CD4-positive, alpha-beta T cell treated with Interleukin-4 for 1 hour (primary cell): ENCODE measurements at regions not wholly inside any gene's neighbourhood (a gene's known extent, or its start where the extent isn't known, plus 50 kb on each side); places are given as distances from the start of the nearest gene placed in this dataset.
A peak's percentile ranks its signal among the peaks of the same experiment; 100 is the strongest.
"Not testable (repeated sequence)": the region's sequence is repeated elsewhere in the genome, so short reads cannot be mapped to it uniquely, and the experiment has no call there.

Experiments
- DNase-seq, 2 donors: peaks; one replicate each; pipeline ENCODE4 v3.0.0-alpha.2; 2020 to 2022

GRCh38 chr18:38563396-38563980, 997.9 kb upstream of the CELF4 start:
- no peak for DNase-seq

- no peak for DNase-seq
Observed at GRCh38 chr18:38557006-38557405, 991.4 kb upstream of the CELF4 start.

- DNase-seq = no peak
Observed at GRCh38 chr18:38552732-38553321, 987.2 kb upstream of the CELF4 start.

GRCh38 chr18:38551881-38552280, 986.3 kb upstream of the CELF4 start:
- DNase-seq = no peak

GRCh38 chr18:38545071-38545470, 979.5 kb upstream of the CELF4 start:
- peak in 1 of 2 donors; percentile 8 for DNase-seq

- no peak for DNase-seq
Observed at GRCh38 chr18:38539856-38540255, 974.3 kb upstream of the CELF4 start.

- DNase-seq = no peak
Observed at GRCh38 chr18:38539371-38539770, 973.8 kb upstream of the CELF4 start.

- DNase-seq = no peak
Observed at GRCh38 chr18:38534073-38534472, 968.5 kb upstream of the CELF4 start.

- DNase-seq = no peak
Observed at GRCh38 chr18:38526922-38527321, 961.3 kb upstream of the CELF4 start.

- DNase-seq = no peak
Observed at GRCh38 chr18:38525039-38525438, 959.4 kb upstream of the CELF4 start.

GRCh38 chr18:38520786-38521185, 955.2 kb upstream of the CELF4 start:
- DNase-seq = no peak

GRCh38 chr18:38502539-38502938, 936.9 kb upstream of the CELF4 start:
- DNase-seq = no peak

- DNase-seq = no peak
Observed at GRCh38 chr18:38497266-38497665, 931.7 kb upstream of the CELF4 start.

GRCh38 chr18:38496222-38496793, 930.7 kb upstream of the CELF4 start:
- DNase-seq = no peak

- DNase-seq = no peak
Observed at GRCh38 chr18:38494065-38494464, 928.5 kb upstream of the CELF4 start.

- no peak for DNase-seq
Observed at GRCh38 chr18:38491195-38491594, 925.6 kb upstream of the CELF4 start.

GRCh38 chr18:38489721-38490120, 924.1 kb upstream of the CELF4 start:
- DNase-seq = not testable (repeated sequence)

GRCh38 chr18:38487521-38487920, 921.9 kb upstream of the CELF4 start:
- DNase-seq = no peak

- DNase-seq = no peak
Observed at GRCh38 chr18:38483326-38483725, 917.7 kb upstream of the CELF4 start.

GRCh38 chr18:38481576-38481975, 916.0 kb upstream of the CELF4 start:
- DNase-seq = no peak

- no peak for DNase-seq
Observed at GRCh38 chr18:38475686-38476085, 910.1 kb upstream of the CELF4 start.

- DNase-seq = no peak
Observed at GRCh38 chr18:38473535-38473934, 907.9 kb upstream of the CELF4 start.

GRCh38 chr18:38470421-38470820, 904.8 kb upstream of the CELF4 start:
- DNase-seq = no peak

GRCh38 chr18:38466426-38466825, 900.8 kb upstream of the CELF4 start:
- no peak for DNase-seq

- no peak for DNase-seq
Observed at GRCh38 chr18:38464024-38464423, 898.4 kb upstream of the CELF4 start.
